H1 (cell line): ENCODE measurements at regions not wholly inside any gene's neighbourhood (a gene's known extent, or its start where the extent isn't known, plus 50 kb on each side); places are given as distances from the start of the nearest gene placed in this dataset.

Source experiments
- CTCF ChIA-PET: fragments of 300-600 bp; sonication (Branson Sonifier 250); formaldehyde crosslinking; loops from one replicate; lab custom pipeline; 2021; ENCODE audit not compliant: partially characterized antibody; lab: Charles Lee
- POLR2A ChIA-PET: fragments of 300-600 bp; sonication (Branson Sonifier 250); formaldehyde crosslinking; loops from one replicate; lab custom pipeline; 2021; ENCODE audit warnings: inconsistent platforms; ENCODE audit not compliant: partially characterized antibody; lab: Charles Lee
- DNase-seq, 2 experiments: peaks; one replicate each; pipeline versions ENCODE4 v3.0.0 to v3.0.0-alpha.2; 2010 to 2022; ENCODE audit warnings: low spot score in 2 of 2, low read depth in 1 of 2, mixed read lengths in 1 of 2
- FAIRE-seq: peaks from 2 replicates; lab custom pipeline; 2011; peaks lifted over from hg19 to GRCh38; lab: Jason Lieb, UNC
- H2AFZ ChIP-seq: 2 replicates; pipeline ENCODE4 v1.8.1; 2012; ENCODE audit warnings: low read length, inconsistent platforms
- H2AK5ac ChIP-seq: 2 replicates; pipeline ENCODE4 v1.6.1; 2013; ENCODE audit warnings: low read depth, low read length
- H2BK120ac ChIP-seq: replicated peaks from 2 replicates; pipeline ENCODE3; 2013; ENCODE audit warnings: low read depth, low read length, inconsistent platforms
- H2BK12ac ChIP-seq: 2 replicates; pipeline ENCODE4 v1.6.1; 2013; ENCODE audit warnings: low read depth, low read length
- H2BK15ac ChIP-seq: 2 replicates; pipeline ENCODE4 v1.6.1; 2013; ENCODE audit warnings: low read length
- H2BK20ac ChIP-seq: 2 replicates; pipeline ENCODE4 v1.6.1; 2013; ENCODE audit warnings: low read length
- H2BK5ac ChIP-seq: 2 replicates; pipeline ENCODE4 v1.6.1; 2013; ENCODE audit warnings: low read depth, low read length
- H3K14ac ChIP-seq: 2 replicates; pipeline ENCODE4 v1.6.1; 2013; ENCODE audit warnings: inconsistent platforms; ENCODE audit not compliant: insufficient read length
- H3K18ac ChIP-seq: 2 replicates; pipeline ENCODE4 v1.6.1; 2013; ENCODE audit warnings: low read length; ENCODE audit errors: extremely low read depth
- H3K23ac ChIP-seq: 2 replicates; pipeline ENCODE4 v1.6.1; 2013; ENCODE audit warnings: inconsistent platforms; ENCODE audit not compliant: insufficient read length
- H3K23me2 ChIP-seq: 2 replicates; pipeline ENCODE4 v1.6.1; 2013; ENCODE audit warnings: low read depth, low read length
- H3K27ac ChIP-seq: 2 replicates; pipeline ENCODE4 v1.6.1; 2011; ENCODE audit warnings: low read depth, low read length, inconsistent platforms
- H3K27me3 ChIP-seq, 4 experiments: replicated peaks in 1 of 4; 1 replicate in 1 of 4; 2 replicates in 3 of 4; pipeline versions ENCODE4 v1.6.1 to v1.8.1; 2011 to 2013; ENCODE audit warnings: low read length in 3 of 4, mild to moderate bottlenecking in 3 of 4, inconsistent platforms in 2 of 4, mixed read lengths in 2 of 4, moderate library complexity in 1 of 4; ENCODE audit not compliant: control insufficient read depth in 3 of 4, insufficient read depth in 3 of 4; ENCODE audit errors: extremely low read depth in 1 of 4
- H3K36me3 ChIP-seq, 4 experiments: 2 replicates each; pipeline versions ENCODE4 v1.6.1 to v1.8.1; 2011 to 2013; ENCODE audit warnings: mild to moderate bottlenecking in 4 of 4, low read length in 3 of 4, moderate library complexity in 2 of 4, control low read depth in 1 of 4, inconsistent platforms in 1 of 4; ENCODE audit not compliant: insufficient read depth in 4 of 4, control insufficient read depth in 2 of 4
- H3K4ac ChIP-seq: replicated peaks from 2 replicates; pipeline ENCODE3; 2013; ENCODE audit warnings: low read length, low read depth, mixed read lengths, inconsistent platforms; ENCODE audit not compliant: insufficient read length
- H3K4me1 ChIP-seq, 4 experiments: replicated peaks in 1 of 4; 1 replicate in 1 of 4; 2 replicates in 3 of 4; pipeline versions ENCODE4 v1.6.1 to v1.8.1; 2011 to 2013; ENCODE audit warnings: low read length in 3 of 4, inconsistent platforms in 2 of 4, mixed read lengths in 1 of 4; ENCODE audit not compliant: insufficient read depth in 4 of 4, control insufficient read depth in 3 of 4
- H3K4me2 ChIP-seq, 2 experiments: 2 replicates each; pipeline versions ENCODE4 v1.6.1 to v1.8.1; 2011 to 2013; ENCODE audit warnings: low read depth in 2 of 2, low read length in 2 of 2, control low read depth in 1 of 2, inconsistent platforms in 1 of 2, mild to moderate bottlenecking in 1 of 2; ENCODE audit not compliant: insufficient read depth in 1 of 2
- H3K4me3 ChIP-seq, 4 experiments: fragments of 200-600, 300-600 bp in 1 of 4; sonication (generic), shearing (Covaris generic), sonication (Bioruptor Twin) in 1 of 4; 2 replicates each; pipeline versions ENCODE4 v1.5.1 to v1.8.1; 2011 to 2016; ENCODE audit warnings: low read length in 4 of 4, low read depth in 3 of 4, control low read depth in 2 of 4, inconsistent platforms in 2 of 4, mild to moderate bottlenecking in 2 of 4, mixed read lengths in 1 of 4, moderate library complexity in 1 of 4; ENCODE audit not compliant: insufficient read depth in 2 of 4; ENCODE audit errors: extremely low read depth in 1 of 4
- H3K56ac ChIP-seq: replicated peaks from 2 replicates; pipeline ENCODE3; 2013; ENCODE audit warnings: low read depth, mild to moderate bottlenecking, mixed read lengths, low read length, inconsistent platforms; ENCODE audit not compliant: insufficient read length
- H3K79me1 ChIP-seq: 2 replicates; pipeline ENCODE4 v1.6.1; 2013; ENCODE audit warnings: low read depth, low read length, control low read depth
- H3K79me2 ChIP-seq, 2 experiments: 2 replicates each; pipeline versions ENCODE4 v1.6.1 to v1.8.1; 2012 to 2013; ENCODE audit warnings: low read length in 2 of 2, mild to moderate bottlenecking in 2 of 2, inconsistent platforms in 1 of 2; ENCODE audit not compliant: insufficient read depth in 2 of 2, control insufficient read depth in 1 of 2
- H3K9ac ChIP-seq, 4 experiments: replicated peaks in 1 of 4; 1 replicate in 1 of 4; 2 replicates in 3 of 4; pipeline versions ENCODE4 v1.6.1 to v1.8.1; 2011 to 2013; ENCODE audit warnings: low read depth in 3 of 4, low read length in 3 of 4, control low read depth in 2 of 4, mild to moderate bottlenecking in 2 of 4, moderate library complexity in 2 of 4, inconsistent platforms in 1 of 4; ENCODE audit errors: extremely low read depth in 1 of 4
- H3K9me3 ChIP-seq, 2 experiments: 2 replicates each; pipeline versions ENCODE4 v1.6.1 to v1.8.1; 2012 to 2013; ENCODE audit warnings: mild to moderate bottlenecking in 2 of 2, moderate library complexity in 2 of 2, control low read depth in 1 of 2, inconsistent platforms in 1 of 2, low read depth in 1 of 2, low read length in 1 of 2, mixed read lengths in 1 of 2; ENCODE audit not compliant: insufficient read depth in 2 of 2
- H4K20me1 ChIP-seq, 2 experiments: replicated peaks in 1 of 2; 2 replicates each; pipeline versions ENCODE3 to v1.8.1; 2011 to 2013; ENCODE audit warnings: inconsistent platforms in 2 of 2, low read length in 2 of 2, mild to moderate bottlenecking in 1 of 2; ENCODE audit not compliant: insufficient read depth in 2 of 2, control insufficient read depth in 1 of 2
- H4K5ac ChIP-seq: 2 replicates; pipeline ENCODE4 v1.6.1; 2013; ENCODE audit warnings: low read length, low read depth, mixed read lengths, inconsistent platforms; ENCODE audit not compliant: insufficient read length
- H4K8ac ChIP-seq: 2 replicates; pipeline ENCODE4 v1.8.0; 2013; ENCODE audit warnings: mild to moderate bottlenecking, moderate library complexity, low read length, inconsistent platforms; ENCODE audit not compliant: insufficient read depth; ENCODE audit errors: extremely low read depth
- H4K91ac ChIP-seq: replicated peaks from 2 replicates; pipeline ENCODE3; 2013; ENCODE audit warnings: low read length, mixed read lengths, inconsistent platforms; ENCODE audit not compliant: insufficient read length
- ASH2L ChIP-seq: fragments of 200-600, 300-600 bp; sonication (generic); IDR thresholded peaks from one replicate; pipeline ENCODE4 v1.7.1; 2017; ENCODE audit warnings: low read length
- EZH2 ChIP-seq: fragments of 200-600 bp; sonication (generic); IDR thresholded peaks from 2 replicates; pipeline ENCODE4 v1.7.1; 2012; ENCODE audit warnings: low read depth, mild to moderate bottlenecking, moderate library complexity, low read length, inconsistent platforms; ENCODE audit not compliant: severe bottlenecking
- HDAC6 ChIP-seq: IDR thresholded peaks from one replicate; pipeline ENCODE4 v1.7.1; 2012; ENCODE audit warnings: low read depth, mild to moderate bottlenecking, inconsistent platforms, low read length, moderate library complexity
- KDM4A ChIP-seq: IDR thresholded peaks from one replicate; pipeline ENCODE4 v1.7.1; 2012; ENCODE audit warnings: low read depth, mild to moderate bottlenecking, moderate library complexity, low read length, inconsistent platforms; ENCODE audit not compliant: severe bottlenecking
- POU5F1 ChIP-seq: IDR thresholded peaks from 2 replicates; pipeline ENCODE4 v1.6.1; 2011; ENCODE audit warnings: low read depth, mild to moderate bottlenecking, low read length, moderate library complexity
- SIRT6 ChIP-seq: IDR thresholded peaks from one replicate; pipeline ENCODE4 v1.7.1; 2012; ENCODE audit warnings: low read length, inconsistent platforms
- SRF ChIP-seq: IDR thresholded peaks from 2 replicates; pipeline ENCODE4 v1.6.1; 2011; ENCODE audit warnings: mild to moderate bottlenecking, low read depth, low read length, moderate library complexity
- WGBS, 2 experiments: shearing (Covaris generic) in 1 of 2; methylation state at CpG; one replicate each; pipeline versions ENCODE4 v1.1.6 to v1.1.7; 2013 to 2015; ENCODE audit warnings: low lambda C conversion rate in 2 of 2, mixed read lengths in 2 of 2, inconsistent platforms in 1 of 2, low coverage in 1 of 2, missing lambda C conversion rate in 1 of 2; ENCODE audit not compliant: insufficient replicate concordance in 2 of 2, insufficient coverage in 1 of 2, insufficient read length in 1 of 2; ENCODE audit errors: extremely low coverage in 1 of 2, missing lambda C conversion rate in 1 of 2; 5-methylcytosine and 5-hydroxymethylcytosine counted together

DNA sequence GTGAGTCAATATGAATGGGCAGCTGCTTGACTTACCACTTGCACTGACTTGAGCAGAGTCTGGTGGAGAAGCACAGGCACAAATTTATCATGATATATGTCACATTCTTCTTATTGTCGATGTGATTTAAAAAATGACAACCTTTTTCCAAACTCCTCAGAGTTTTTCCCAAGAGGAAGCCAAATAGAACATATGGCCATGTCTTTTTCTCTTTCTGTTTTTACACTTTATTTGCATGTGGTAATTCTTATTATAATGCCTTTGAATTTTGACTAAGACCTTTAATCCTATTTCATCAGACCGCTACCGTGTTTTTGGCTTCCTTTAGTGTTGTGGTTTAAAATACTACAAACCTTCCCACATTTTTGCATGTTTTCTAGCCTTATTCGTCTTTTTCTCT lies 666.2 kb downstream of the PDCD6IP start:
- POLR2A ChIA-PET, result no interaction called here
- Histone ChIP-seq H3K79me2 (no peaks in the 10 kb centered on the region), H3K27ac (no peak overlapping the region), H3K56ac (no peak overlapping the region), H2BK20ac (no peak overlapping the region), H3K36me3 (no peaks in the 10 kb centered on the region), H3K79me1 (no peaks in the 10 kb centered on the region), H3K23me2 (no peaks in the 10 kb centered on the region)
- TF ChIP-seq POU5F1 (no peak), SRF (no peak), SIRT6 (no peak), HDAC6 (no peak), ASH2L (no peak), EZH2 (no peak), KDM4A (no peak)
- TF ChIP-seq, all 59 proteins: peak for 0
- Histone ChIP-seq H3K4ac (no peak overlapping the region), H3K14ac (no peak overlapping the region), H3K27me3 (no peaks in the 10 kb centered on the region), H3K9me3 (peaks cover 0 to 6% of the 10 kb centered on the region in 2 experiments; a peak in 2 of 4 replicates), H3K4me1 (no peaks in the 10 kb centered on the region), H2BK120ac (no peak overlapping the region), H2AK5ac (no peak overlapping the region), H2BK5ac (no peak overlapping the region), H4K8ac (no peak overlapping the region), H2AFZ (no peak overlapping the region), H3K9ac (no peak overlapping the region), H3K4me3 (no peak overlapping the region), H2BK12ac (no peak overlapping the region), H4K5ac (no peak overlapping the region), H2BK15ac (no peak overlapping the region), H4K91ac (no peak overlapping the region), H3K23ac (no peak overlapping the region), H3K4me2 (no peak overlapping the region), H3K18ac (no peak overlapping the region), H4K20me1 (no peaks in the 10 kb centered on the region)
- WGBS, 2 experiments, result 88% methylated on average over 4 of the region's 4 CpGs; no CpG with 5 or more reads in 1 of the 2 experiments
- DNase-seq (no peak), FAIRE-seq (no peak)
- CTCF ChIA-PET, result no interaction called here
